Bronchial epithelial cell (primary cell): ENCODE measurements at regions not wholly inside any gene's neighbourhood (a gene's known extent, or its start where the extent isn't known, plus 50 kb on each side); places are given as distances from the start of the nearest gene placed in this dataset.
A peak's percentile ranks its signal among the peaks of the same experiment; 100 is the strongest.
"Not testable (repeated sequence)": the region's sequence is repeated elsewhere in the genome, so short reads cannot be mapped to it uniquely, and the experiment has no call there.

ENCODE experiments used
- DNase-seq: peaks from one replicate; pipeline ENCODE4 v3.0.0-alpha.2; 2010; ENCODE audit warnings: low read depth
- FAIRE-seq: peaks from 2 replicates; lab custom pipeline; 2011; peaks lifted over from hg19 to GRCh38; lab: Jason Lieb, UNC
- H3K27me3 ChIP-seq: 2 replicates; pipeline ENCODE4 v1.5.1; 2011; ENCODE audit warnings: low read length; ENCODE audit not compliant: control insufficient read depth, insufficient read depth
- H3K36me3 ChIP-seq: 2 replicates; pipeline ENCODE4 v1.5.1; 2011; ENCODE audit warnings: low read length; ENCODE audit not compliant: control insufficient read depth, insufficient read depth
- H3K4me3 ChIP-seq: 2 replicates; pipeline ENCODE4 v1.5.1; 2011; ENCODE audit warnings: mild to moderate bottlenecking, low read depth, low read length, control low read depth
- CTCF ChIP-seq: IDR thresholded peaks from 2 replicates; pipeline ENCODE4 v1.5.1; 2011; ENCODE audit warnings: mild to moderate bottlenecking, moderate library complexity, low read length, control low read depth, inconsistent platforms; ENCODE audit not compliant: insufficient read depth, severe bottlenecking

GRCh38 chr15:26222781-26223180, 359.7 kb upstream of the ATP10A start:
- FAIRE-seq, result no peak
- peak; percentile 0 for DNase-seq
- Histone ChIP-seq H3K36me3 (no peaks in the 10 kb centered on the region), H3K4me3 (no peak overlapping the region), H3K27me3 (no peaks in the 10 kb centered on the region)
- TF ChIP-seq CTCF, result no peak

DNA sequence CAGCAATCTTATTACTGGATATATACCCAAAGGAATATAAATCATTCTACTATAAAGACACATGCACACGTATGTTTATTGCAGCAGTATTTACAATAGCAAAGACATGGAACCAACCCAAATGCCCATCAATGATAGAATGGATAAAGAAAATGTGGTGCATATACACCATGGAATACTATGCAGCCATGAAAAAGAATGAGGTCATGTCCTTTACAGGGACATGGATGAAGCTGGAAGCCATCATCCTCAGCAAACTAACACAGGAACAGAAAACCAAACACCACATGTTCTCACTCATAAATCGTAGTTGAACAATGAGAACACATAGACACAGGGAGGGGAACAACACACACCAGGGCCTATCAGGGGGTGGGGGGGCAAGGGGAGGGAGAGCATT, 353.9 kb upstream of the ATP10A start:
- FAIRE-seq, H3K36me3 ChIP-seq, H3K4me3 ChIP-seq, H3K27me3 ChIP-seq, DNase-seq: not testable (repeated sequence)

DNA sequence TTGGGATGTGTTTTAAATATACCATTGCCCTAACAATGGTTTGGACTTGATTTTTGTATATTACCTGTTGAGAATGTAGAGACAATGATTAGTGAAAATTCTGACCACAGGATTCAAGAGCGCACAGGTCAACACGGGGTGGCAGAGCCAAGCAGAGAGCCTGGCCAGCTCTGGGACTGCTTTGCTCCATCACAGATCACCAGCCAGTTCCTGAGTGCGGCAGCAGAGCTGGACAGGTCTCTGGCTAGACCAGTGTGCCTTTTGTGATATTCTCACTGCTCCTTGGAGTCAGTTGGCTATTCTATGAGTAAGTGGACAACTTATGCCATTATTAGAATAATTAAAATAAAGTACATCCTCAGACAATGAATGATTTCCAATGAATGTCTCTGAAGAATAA, 351.2 kb upstream of the ATP10A start:
- FAIRE-seq, result no peak
- no peak for DNase-seq
- Histone ChIP-seq H3K36me3 (no peaks in the 10 kb centered on the region), H3K4me3 (no peak overlapping the region), H3K27me3 (no peaks in the 10 kb centered on the region)
- no peak for TF ChIP-seq CTCF

GRCh38 chr15:26213427-26213826, 350.3 kb upstream of the ATP10A start:
- no peak overlapping the region for H3K4me3 ChIP-seq
- TF ChIP-seq CTCF, result no peak
- H3K36me3 ChIP-seq, result no peaks in the 10 kb centered on the region
- no peak for FAIRE-seq
- no peak for DNase-seq
- no peaks in the 10 kb centered on the region for H3K27me3 ChIP-seq

DNA sequence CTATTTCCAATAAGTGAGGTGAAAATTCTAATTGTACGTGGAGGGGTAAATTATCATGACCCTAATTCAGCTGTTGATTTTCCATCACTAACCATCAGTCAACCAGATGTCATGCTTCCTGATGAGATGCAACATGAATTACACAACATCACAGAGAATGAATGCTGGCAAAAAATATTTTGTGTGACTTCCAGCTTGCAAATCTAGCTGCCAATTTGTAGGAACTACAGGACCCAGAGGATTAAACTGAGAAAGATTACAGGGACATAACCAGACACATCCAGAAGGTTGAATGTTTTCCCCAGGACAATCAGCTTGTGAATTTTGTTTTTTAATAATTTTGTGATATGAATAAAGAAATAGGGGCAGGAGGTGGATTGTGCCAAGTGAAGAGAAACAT, 349.0 kb upstream of the ATP10A start:
- DNase-seq, result no peak
- no peak for FAIRE-seq
- no peak for TF ChIP-seq CTCF
- no peaks in the 10 kb centered on the region for H3K27me3 ChIP-seq
- no peaks in the 10 kb centered on the region for H3K36me3 ChIP-seq
- H3K4me3 ChIP-seq, result no peak overlapping the region

DNA sequence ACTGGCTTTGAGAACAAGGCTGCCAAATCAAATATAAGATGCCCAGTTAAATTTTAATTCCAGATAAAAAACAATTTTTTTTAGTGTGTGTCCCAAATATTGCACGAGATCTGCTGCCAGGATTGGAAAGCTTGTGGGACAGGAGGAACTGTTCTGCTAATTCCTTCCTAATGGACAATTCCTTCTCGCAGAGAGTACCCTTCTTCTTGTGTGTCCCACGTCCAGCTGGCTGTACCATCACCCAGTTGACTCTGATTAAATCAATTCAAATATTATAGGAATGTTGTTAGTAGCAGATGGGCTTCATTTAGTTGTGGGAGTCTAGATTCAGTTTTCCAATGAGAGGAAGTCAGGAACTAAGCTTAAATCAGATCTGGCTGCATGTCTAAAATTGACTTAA, 347.9 kb upstream of the ATP10A start:
- DNase-seq (no peak), FAIRE-seq (no peak)
- TF ChIP-seq CTCF, result no peak
- no peaks in the 10 kb centered on the region for H3K36me3 ChIP-seq
- H3K27me3 ChIP-seq, result no peaks in the 10 kb centered on the region
- H3K4me3 ChIP-seq, result no peak overlapping the region
